Psoas muscle (tissue), 7 donors: ENCODE measurements at regions not wholly inside any gene's neighbourhood (a gene's known extent, or its start where the extent isn't known, plus 50 kb on each side); places are given as distances from the start of the nearest gene placed in this dataset.

ENCODE experiments used
- ATAC-seq, 4 donors: fragments of 200-7000 bp; cut with Tn5 transposase; one replicate each; pipeline ENCODE4 v1.9.1; 2020; ENCODE audit warnings: moderate library complexity in 3 of 4, mild to moderate bottlenecking in 2 of 4
- DNase-seq, 2 donors: peaks; one replicate each; pipeline ENCODE4 v3.0.0-alpha.2; 2020
- H3K27ac ChIP-seq: fragments of 200-600 bp; one replicate; pipeline ENCODE4 v1.8.0; 2022
- H3K27me3 ChIP-seq, 3 donors: fragments of 200-600 bp in 1 of 3; one replicate each; pipeline versions ENCODE4 v1.6.1 to v1.8.0; 2013 to 2022; ENCODE audit warnings: low read length in 2 of 3, mild to moderate bottlenecking in 2 of 3, moderate library complexity in 1 of 3; ENCODE audit not compliant: insufficient read depth in 3 of 3
- H3K36me3 ChIP-seq, 2 donors: fragments of 200-600 bp in 1 of 2; one replicate each; pipeline versions ENCODE4 v1.6.1 to v1.8.0; 2013 to 2022; ENCODE audit warnings: low read depth in 1 of 2, mild to moderate bottlenecking in 1 of 2, moderate library complexity in 1 of 2; ENCODE audit not compliant: insufficient read depth in 1 of 2
- H3K4me1 ChIP-seq: fragments of 200-600 bp; one replicate; pipeline ENCODE4 v1.8.0; 2022
- H3K4me3 ChIP-seq: fragments of 200-600 bp; one replicate; pipeline ENCODE4 v1.8.0; 2022; ENCODE audit warnings: mild to moderate bottlenecking
- H3K9me3 ChIP-seq: fragments of 200-600 bp; one replicate; pipeline ENCODE4 v1.8.0; 2022
- WGBS, 3 donors: extraction: QIAGEN DNeasy Blood & Tissue Kit; methylation state at CpG; one replicate each; pipeline versions ENCODE4 v1.1.6 to v1.1.7; 2013; 5-methylcytosine and 5-hydroxymethylcytosine counted together
- intact Hi-C, 2 donors: fragments of 100-400 bp; cut with DNase I; formaldehyde crosslinking; loops; one replicate each; pipeline versions ENCODE4 v1.11.0 to v1.14.2; 2022
- TF ChIP-seq, protein P1 (sequence below): fragments of 200-600 bp; IDR thresholded peaks from one replicate; pipeline ENCODE4 v1.8.0; 2022; ENCODE audit warnings: antibody characterized with exemption
- donor health status: healthy with polysubstance abuse.
- donor health status: DM: no; HTN: no; CAD: no; lungs with moderate emphysema.
- donor health status: Bipolar disorder and iron deficiency.
- donor health status: healthy.
- donor health status: DM: yes; HTN: yes; CAD: no.
- donor health status: DM: no; HTN: no; CAD: no.
- donor health status: DM: yes; HTN: yes; CAD: no.

DNA sequence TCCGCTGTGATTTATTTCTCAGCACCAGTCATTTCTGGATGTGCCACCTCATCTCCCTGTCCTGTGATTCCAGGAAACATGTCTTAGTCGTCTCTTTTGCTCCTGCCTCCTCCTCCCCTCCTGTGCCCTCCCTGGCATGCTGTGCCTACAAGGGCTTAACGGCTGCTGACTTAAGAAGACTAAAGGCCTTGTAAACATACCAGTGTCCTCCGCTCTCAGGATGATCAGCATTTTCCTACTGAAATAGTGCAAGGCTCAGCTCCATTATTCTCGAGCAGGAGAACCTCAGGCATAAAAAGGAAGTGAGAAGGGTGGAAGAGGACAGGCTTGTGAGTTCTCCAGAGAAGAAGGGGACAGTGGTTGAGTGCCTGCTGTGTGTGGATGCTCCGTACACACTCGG, 61.6 kb upstream of the RUNX3 start:
- Histone ChIP-seq H3K9me3 (no peaks in the 10 kb centered on the region), H3K4me3 (no peak overlapping the region), H3K27ac (no peak overlapping the region), H3K4me1 (no peaks in the 10 kb centered on the region), H3K27me3 (peaks cover 0 to 12% (median 6%) of the 10 kb centered on the region in 3 donors), H3K36me3 (no peaks in the 10 kb centered on the region)
- WGBS, 3 donors, result 66 to 76% (median 68%) methylated on average over 7 of the region's 7 CpGs
- ATAC-seq (no peak), DNase-seq (no peak)
- TF ChIP-seq, protein P1, sequence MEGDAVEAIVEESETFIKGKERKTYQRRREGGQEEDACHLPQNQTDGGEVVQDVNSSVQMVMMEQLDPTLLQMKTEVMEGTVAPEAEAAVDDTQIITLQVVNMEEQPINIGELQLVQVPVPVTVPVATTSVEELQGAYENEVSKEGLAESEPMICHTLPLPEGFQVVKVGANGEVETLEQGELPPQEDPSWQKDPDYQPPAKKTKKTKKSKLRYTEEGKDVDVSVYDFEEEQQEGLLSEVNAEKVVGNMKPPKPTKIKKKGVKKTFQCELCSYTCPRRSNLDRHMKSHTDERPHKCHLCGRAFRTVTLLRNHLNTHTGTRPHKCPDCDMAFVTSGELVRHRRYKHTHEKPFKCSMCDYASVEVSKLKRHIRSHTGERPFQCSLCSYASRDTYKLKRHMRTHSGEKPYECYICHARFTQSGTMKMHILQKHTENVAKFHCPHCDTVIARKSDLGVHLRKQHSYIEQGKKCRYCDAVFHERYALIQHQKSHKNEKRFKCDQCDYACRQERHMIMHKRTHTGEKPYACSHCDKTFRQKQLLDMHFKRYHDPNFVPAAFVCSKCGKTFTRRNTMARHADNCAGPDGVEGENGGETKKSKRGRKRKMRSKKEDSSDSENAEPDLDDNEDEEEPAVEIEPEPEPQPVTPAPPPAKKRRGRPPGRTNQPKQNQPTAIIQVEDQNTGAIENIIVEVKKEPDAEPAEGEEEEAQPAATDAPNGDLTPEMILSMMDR, result no peak
- intact Hi-C loops, result no loop called here

DNA sequence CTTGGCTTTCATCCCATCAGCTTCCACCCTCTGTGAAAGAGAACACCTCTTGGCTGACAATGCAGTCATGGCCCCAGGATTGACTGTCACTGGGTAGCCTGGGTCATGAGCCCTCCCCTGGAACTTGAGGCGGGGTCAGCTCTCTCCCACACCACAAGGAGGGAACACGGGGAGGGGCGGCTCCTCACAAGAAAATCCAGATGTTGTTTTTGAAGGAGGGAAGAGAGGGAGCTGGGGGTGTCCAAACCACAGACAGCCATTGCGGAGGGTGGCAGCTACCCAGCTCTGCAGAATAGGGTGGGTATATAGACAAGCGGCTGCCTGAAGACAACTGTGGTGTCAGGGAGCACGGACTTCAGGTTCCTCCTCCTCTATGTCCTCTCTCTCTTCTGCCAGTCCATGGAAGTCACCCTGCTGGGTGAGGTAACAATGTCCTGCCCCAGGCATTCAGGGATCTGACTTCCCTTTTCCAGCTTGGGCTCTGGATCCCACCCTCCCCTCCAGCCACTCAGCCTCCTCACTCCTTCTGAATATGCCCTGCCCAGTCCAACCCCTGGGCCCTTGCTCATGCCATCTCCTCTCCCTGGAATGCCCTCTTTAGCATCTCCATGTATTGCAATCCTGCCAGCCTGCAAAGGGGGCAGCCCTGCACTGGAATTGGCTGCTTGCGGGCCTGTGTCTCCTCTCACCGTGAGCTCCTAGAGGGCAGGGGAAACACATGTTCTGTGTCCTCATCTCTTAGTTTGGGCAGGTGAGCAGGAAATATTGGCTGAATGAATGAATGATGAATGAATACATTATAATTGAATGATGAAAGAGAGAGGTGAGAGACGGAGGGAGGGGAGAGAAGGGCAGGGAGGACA, 60.9 kb upstream of the RUNX3 start:
- H3K27ac ChIP-seq, result no peak overlapping the region
- DNase-seq (no peak), ATAC-seq (no peak)
- H3K9me3 ChIP-seq, result no peaks in the 10 kb centered on the region
- H3K4me1 ChIP-seq, result no peaks in the 10 kb centered on the region
- TF ChIP-seq, protein P1, result no peak
- no peaks in the 10 kb centered on the region for H3K36me3 ChIP-seq
- H3K27me3 ChIP-seq, result peaks cover 0 to 12% (median 6%) of the 10 kb centered on the region in 3 donors
- WGBS, 3 donors, result 56 to 60% (median 59%) methylated on average over 9 of the region's 9 CpGs
- H3K4me3 ChIP-seq, result no peak overlapping the region
- intact Hi-C loops, result no loop called here

DNA sequence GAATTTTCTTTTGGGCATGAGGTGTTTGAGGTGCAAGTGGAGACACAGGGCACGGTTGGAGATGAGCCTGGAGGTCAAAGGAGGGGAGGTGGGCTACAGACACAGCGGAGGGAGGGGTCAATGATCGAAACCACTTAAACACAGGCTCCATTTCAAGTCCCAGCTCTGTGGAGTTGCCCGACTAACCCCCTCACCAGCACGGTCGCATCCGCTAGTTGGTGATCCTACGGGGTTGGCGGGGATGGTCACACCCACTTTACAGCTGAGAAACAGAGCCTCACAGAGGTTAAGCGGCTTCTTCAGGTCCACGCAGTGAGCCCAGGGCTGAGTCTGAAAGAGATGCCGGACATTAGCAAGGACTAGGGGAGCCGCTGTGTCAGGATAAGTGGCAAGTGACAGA, 60.1 kb upstream of the RUNX3 start:
- WGBS, 3 donors, result 78 to 79% (median 79%) methylated on average over 13 of the region's 13 CpGs
- DNase-seq (no peak), ATAC-seq (no peak)
- peaks cover 0 to 12% (median 6%) of the 10 kb centered on the region in 3 donors for H3K27me3 ChIP-seq
- H3K27ac ChIP-seq, result no peak overlapping the region
- TF ChIP-seq, protein P1, result no peak
- H3K4me1 ChIP-seq, result no peaks in the 10 kb centered on the region
- H3K36me3 ChIP-seq, result no peaks in the 10 kb centered on the region
- intact Hi-C loops, result no loop called here
- no peak overlapping the region for H3K4me3 ChIP-seq
- no peaks in the 10 kb centered on the region for H3K9me3 ChIP-seq

DNA sequence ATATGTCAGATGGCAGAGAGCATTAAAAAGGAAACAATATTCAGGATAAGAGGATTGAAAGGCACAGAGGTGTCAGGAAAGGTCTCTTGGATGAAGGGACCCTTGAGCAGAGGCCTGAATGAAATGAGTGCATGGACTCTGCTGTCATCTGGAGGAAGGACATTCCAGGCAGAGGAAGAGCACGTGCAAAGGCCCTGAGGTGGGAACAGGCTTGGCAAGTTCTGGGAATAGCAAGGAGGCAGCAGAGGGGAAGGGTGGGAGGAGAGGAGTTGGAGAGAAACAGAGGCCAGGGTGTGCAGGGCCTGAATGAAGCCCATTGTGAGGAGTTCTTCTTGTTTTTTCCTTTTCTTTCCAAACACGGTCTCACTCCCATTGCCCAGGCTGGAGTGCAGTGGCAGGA, 59.0 kb upstream of the RUNX3 start:
- TF ChIP-seq, protein P1, result no peak
- H3K27me3 ChIP-seq, result peaks cover 0 to 12% (median 6%) of the 10 kb centered on the region in 3 donors
- no peaks in the 10 kb centered on the region for H3K36me3 ChIP-seq
- H3K9me3 ChIP-seq, result no peaks in the 10 kb centered on the region
- peak in 1 of 2 donors; percentile 28 for DNase-seq
- intact Hi-C loops, result no loop called here
- H3K4me1 ChIP-seq, result no peaks in the 10 kb centered on the region
- ATAC-seq, result no peak
- no peak overlapping the region for H3K4me3 ChIP-seq
- 83 to 94% (median 83%) methylated on average over 2 of the region's 2 CpGs for WGBS, 3 donors
- H3K27ac ChIP-seq, result no peak overlapping the region
